A549 (cell line): ENCODE measurements at regions not wholly inside any gene's neighbourhood (a gene's known extent, or its start where the extent isn't known, plus 50 kb on each side); places are given as distances from the start of the nearest gene placed in this dataset.

Source experiments
- ATAC-seq, 2 experiments: fragments of 200-7000 bp in 1 of 2; fragments of >200 bp in 1 of 2; cut with Nextera tagmentation in 1 of 2; cut with Tn5 transposase in 1 of 2; 3 replicates each; pipeline versions ENCODE4 v1.8.0 to v1.9.1; 2018 to 2020; ENCODE audit warnings: mild to moderate bottlenecking in 1 of 2, moderate library complexity in 1 of 2
- CTCF ChIA-PET: fragments of 300-600 bp; sonication (Branson Sonifier 250); formaldehyde crosslinking; extraction: SDS; loops from one replicate; lab custom pipeline; 2021; ENCODE audit warnings: antibody characterized with exemption, inconsistent platforms; lab: Yijun Ruan, JAX
- POLR2A ChIA-PET: fragments of 350-600 bp; formaldehyde crosslinking; extraction: SDS; loops from one replicate; lab custom pipeline; 2021; ENCODE audit warnings: antibody characterized with exemption, inconsistent platforms; lab: Yijun Ruan, JAX
- DNase-seq, 2 experiments: peaks; one replicate each; pipeline versions ENCODE4 v3.0.0 to v3.0.0-alpha.2; 2011 to 2016; ENCODE audit warnings: low read depth in 1 of 2, low spot score in 1 of 2
- FAIRE-seq: peaks from 2 replicates; lab custom pipeline; 2011; peaks lifted over from hg19 to GRCh38; lab: Jason Lieb, UNC
- H3K27ac ChIP-seq, 2 experiments: fragments of >200 bp; sonication (Bioruptor Twin); formaldehyde crosslinking; 3 replicates each; pipeline ENCODE4 v1.5.1; 2016 to 2017
- H3K4me1 ChIP-seq: fragments of >200 bp; sonication (Bioruptor Twin); formaldehyde crosslinking; 3 replicates; pipeline ENCODE4 v1.6.1; 2016
- H3K4me2 ChIP-seq: fragments of >200 bp; sonication (Bioruptor Twin); formaldehyde crosslinking; 3 replicates; pipeline ENCODE4 v1.6.1; 2016
- H3K4me3 ChIP-seq: fragments of >200 bp; sonication (Bioruptor Twin); formaldehyde crosslinking; 3 replicates; pipeline ENCODE4 v1.5.1; 2016
- H3K9me3 ChIP-seq: fragments of >200 bp; sonication (Bioruptor Twin); formaldehyde crosslinking; 3 replicates; pipeline ENCODE4 v1.6.1; 2016
- ATOH8 ChIP-seq: fragments of 250-450 bp; sonication (Bioruptor Pico); IDR thresholded peaks from 2 replicates; pipeline ENCODE4 v1.5.0; 2020; ENCODE audit warnings: low read depth, mild to moderate bottlenecking, moderate library complexity
- BHLHE40 ChIP-seq: IDR thresholded peaks from 2 replicates; pipeline ENCODE4 v1.6.1; 2012; ENCODE audit warnings: low read depth, low read length, inconsistent platforms
- CBX2 ChIP-seq: fragments of 200-600 bp; sonication (generic); IDR thresholded peaks from 2 replicates; pipeline ENCODE4 v1.6.1; 2016; ENCODE audit warnings: low read depth, mild to moderate bottlenecking, borderline replicate concordance
- CHD2 ChIP-seq: fragments of 150-350 bp; IDR thresholded peaks from 2 replicates; pipeline ENCODE4 v1.6.1; 2014; ENCODE audit warnings: low read length; ENCODE audit not compliant: partially characterized antibody
- CHD4 ChIP-seq: fragments of 200-600 bp; sonication (generic); IDR thresholded peaks from 2 replicates; pipeline ENCODE4 v1.6.1; 2016; ENCODE audit warnings: antibody characterized with exemption, mild to moderate bottlenecking, borderline replicate concordance
- CTCF ChIP-seq: fragments of >200 bp; sonication (Bioruptor Twin); formaldehyde crosslinking; IDR thresholded peaks from 3 replicates; pipeline ENCODE4 v1.5.1; 2016
- ELK1 ChIP-seq: fragments of 150-350 bp; IDR thresholded peaks from 2 replicates; pipeline ENCODE4 v1.6.1; 2014; ENCODE audit warnings: low read depth, mild to moderate bottlenecking, low read length
- FOSB ChIP-seq: fragments of 250-450 bp; sonication (Bioruptor Pico); IDR thresholded peaks from 2 replicates; pipeline ENCODE4 v1.5.0; 2020; ENCODE audit warnings: mild to moderate bottlenecking, moderate library complexity
- HDAC2 ChIP-seq: fragments of 200-600 bp; sonication (generic); IDR thresholded peaks from 2 replicates; pipeline ENCODE4 v1.6.1; 2016
- HEYL ChIP-seq: fragments of 250-450 bp; sonication (Bioruptor Pico); IDR thresholded peaks from 2 replicates; pipeline ENCODE4 v1.8.0; 2021; ENCODE audit warnings: mild to moderate bottlenecking, moderate library complexity
- HMGXB4 ChIP-seq: fragments of 250-450 bp; sonication (Bioruptor Pico); IDR thresholded peaks from 2 replicates; pipeline ENCODE4 v1.5.0; 2021; ENCODE audit warnings: mild to moderate bottlenecking, moderate library complexity, borderline replicate concordance
- HOXA7 ChIP-seq: fragments of 250-450 bp; sonication (Bioruptor Pico); IDR thresholded peaks from 2 replicates; pipeline ENCODE4 v1.5.0; 2020; ENCODE audit warnings: mild to moderate bottlenecking, moderate library complexity
- HOXB13 ChIP-seq: fragments of 250-450 bp; sonication (Bioruptor Pico); IDR thresholded peaks from 2 replicates; pipeline ENCODE4 v1.5.0; 2020; ENCODE audit warnings: low read depth, mild to moderate bottlenecking, moderate library complexity
- KDM1A ChIP-seq: fragments of 200-600 bp; sonication (generic); IDR thresholded peaks from 2 replicates; pipeline ENCODE4 v1.6.1; 2016; ENCODE audit warnings: low read depth, mild to moderate bottlenecking
- KDM5A ChIP-seq: fragments of 200-600 bp; sonication (generic); IDR thresholded peaks from 2 replicates; pipeline ENCODE4 v1.6.1; 2016; ENCODE audit warnings: antibody characterized with exemption, mild to moderate bottlenecking
- MAZ ChIP-seq: fragments of 150-350 bp; IDR thresholded peaks from 2 replicates; pipeline ENCODE4 v1.6.1; 2014; ENCODE audit warnings: antibody characterized with exemption, low read depth, low read length, borderline replicate concordance
- MYC ChIP-seq: IDR thresholded peaks from 2 replicates; pipeline ENCODE4 v1.6.1; 2012; ENCODE audit warnings: mild to moderate bottlenecking, inconsistent platforms, low read length, improper control_type of control experiment, borderline replicate concordance
- NFE2L2 ChIP-seq: fragments of 150-350 bp; conservative IDR thresholded peaks from 2 replicates; pipeline ENCODE4 v1.6.1; 2014; ENCODE audit warnings: low read length
- RAD21 ChIP-seq, 2 experiments: fragments of >200 bp in 1 of 2; sonication (Bioruptor Twin) in 1 of 2; formaldehyde crosslinking in 1 of 2; IDR thresholded peaks in 1 of 2; conservative IDR thresholded peaks in 1 of 2; 2 replicates in 1 of 2; 3 replicates in 1 of 2; pipeline ENCODE4 v1.6.1; 2012 to 2018; ENCODE audit warnings: inconsistent platforms in 1 of 2
- RNF2 ChIP-seq: fragments of 200-600 bp; sonication (generic); IDR thresholded peaks from 2 replicates; pipeline ENCODE4 v1.6.1; 2016; ENCODE audit warnings: low read depth, mild to moderate bottlenecking, antibody characterized with exemption, moderate library complexity, borderline replicate concordance
- SMC3 ChIP-seq: fragments of >200 bp; sonication (Bioruptor Twin); formaldehyde crosslinking; IDR thresholded peaks from 3 replicates; pipeline ENCODE4 v1.6.1; 2018; ENCODE audit warnings: inconsistent platforms
- SREBF2 ChIP-seq: fragments of 450-650 bp; IDR thresholded peaks from 2 replicates; pipeline ENCODE4 v1.6.1; 2014; ENCODE audit warnings: mild to moderate bottlenecking, moderate library complexity
- USF2 ChIP-seq: fragments of 450-650 bp; IDR thresholded peaks from 2 replicates; pipeline ENCODE4 v1.6.1; 2014; ENCODE audit warnings: antibody characterized with exemption
- ZC3H11A ChIP-seq: fragments of 450-650 bp; IDR thresholded peaks from 2 replicates; pipeline ENCODE4 v1.6.1; 2014; ENCODE audit warnings: antibody characterized with exemption, mild to moderate bottlenecking
- ZFP36 ChIP-seq: fragments of 450-650 bp; IDR thresholded peaks from 2 replicates; pipeline ENCODE4 v1.6.1; 2014; ENCODE audit warnings: borderline replicate concordance; ENCODE audit not compliant: partially characterized antibody
- WGBS: methylation state at CpG from one replicate; pipeline ENCODE4 v1.1.6; 2017; ENCODE audit errors: missing lambda C conversion rate; 5-methylcytosine and 5-hydroxymethylcytosine counted together

- POLR2A ChIA-PET, result no interaction called here
- TF ChIP-seq HDAC2 (no peak), MYC (no peak), ATOH8 (CRISPR knock-in tag) (no peak), RAD21 (conservative IDR thresholded peaks at IDR 0.05 in 1 of 2, IDR thresholded peaks at IDR 0.05 in 1 of 2) (no peak), MAZ (no peak), KDM1A (no peak), RNF2 (no peak), HMGXB4 (CRISPR knock-in tag) (no peak), KDM5A (no peak), CBX2 (no peak), CHD2 (no peak), USF2 (no peak), HEYL (CRISPR knock-in tag) (no peak), FOSB (CRISPR knock-in tag) (no peak), NFE2L2 (no peak)
- DNase-seq (no peak), FAIRE-seq (no peak), ATAC-seq (no peak)
- CTCF ChIA-PET, result no interaction called here
- Histone ChIP-seq H3K4me3 (no peak overlapping the region), H3K27ac (no peak overlapping the region), H3K4me1 (0 out of 3 replicates have a peak, but pooled peaks cover 7% of the 10 kb centered on the region), H3K9me3 (no peaks in the 10 kb centered on the region), H3K4me2 (no peak overlapping the region)
- 96% methylated on average over 6 of the region's 6 CpGs for WGBS
Observed at GRCh38 chr13:109651854-109652253, 134.5 kb downstream of the IRS2 start.

GRCh38 chr13:109651311-109651710 is 135.1 kb downstream of the IRS2 start:
- TF ChIP-seq SMC3, result no peak
- TF ChIP-seq USF2, result no peak
- no peak for TF ChIP-seq KDM5A
- no peak for TF ChIP-seq HOXA7
- TF ChIP-seq CHD2, result no peak
- TF ChIP-seq HOXB13 (CRISPR knock-in tag), result no peak
- TF ChIP-seq SREBF2, result no peak
- no peak for TF ChIP-seq RNF2
- no peak for TF ChIP-seq HEYL (CRISPR knock-in tag)
- TF ChIP-seq BHLHE40, result no peak
- no peak for TF ChIP-seq ZC3H11A
- TF ChIP-seq ZFP36, result no peak
- no peak for TF ChIP-seq CTCF
- TF ChIP-seq MAZ, result no peak
- no peak for TF ChIP-seq CHD4
- TF ChIP-seq HMGXB4 (CRISPR knock-in tag), result no peak
- no peak for TF ChIP-seq ELK1
- TF ChIP-seq ATOH8 (CRISPR knock-in tag), result no peak
- TF ChIP-seq, all 56 proteins: peak for 0
- CTCF ChIA-PET, result no interaction called here
- Histone ChIP-seq H3K4me3 (no peak overlapping the region), H3K27ac (no peak overlapping the region), H3K4me1 (0 out of 3 replicates have a peak, but pooled peaks cover 9% of the 10 kb centered on the region), H3K9me3 (no peaks in the 10 kb centered on the region), H3K4me2 (no peak overlapping the region)
- ATAC-seq, result no peak
- WGBS, result 78% methylated on average over 5 of the region's 5 CpGs
- FAIRE-seq, result no peak
- POLR2A ChIA-PET, result no interaction called here
- DNase-seq, result no peak
